ENCODE measurements at regions not wholly inside any gene's neighbourhood (a gene's known extent, or its start where the extent isn't known, plus 50 kb on each side); places are given as distances from the start of the nearest gene placed in this dataset.
"Not testable (repeated sequence)": the region's sequence is repeated elsewhere in the genome, so short reads cannot be mapped to it uniquely, and the experiment has no call there.

DNA sequence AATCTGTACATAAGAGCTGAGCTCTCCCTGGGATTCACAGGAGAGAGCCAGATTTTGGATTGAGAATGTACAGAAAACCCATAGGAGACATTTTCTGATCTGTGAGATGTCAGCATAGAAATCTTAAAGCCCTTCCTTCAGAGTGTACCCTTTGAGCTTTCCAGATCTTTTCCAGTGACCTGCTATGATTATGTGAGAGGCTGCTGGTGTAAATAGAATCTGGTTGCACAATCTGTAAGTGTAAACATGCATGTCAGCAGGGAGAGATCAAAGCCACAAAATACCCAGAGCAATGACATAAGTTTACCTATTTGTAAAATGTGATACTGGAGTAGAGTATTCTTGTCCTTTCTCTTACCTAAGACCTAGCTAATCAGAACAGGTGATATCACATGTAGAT, 471.9 kb downstream of the FOXD4L5 start:
- DNase-seq, result not testable (repeated sequence)

DNA sequence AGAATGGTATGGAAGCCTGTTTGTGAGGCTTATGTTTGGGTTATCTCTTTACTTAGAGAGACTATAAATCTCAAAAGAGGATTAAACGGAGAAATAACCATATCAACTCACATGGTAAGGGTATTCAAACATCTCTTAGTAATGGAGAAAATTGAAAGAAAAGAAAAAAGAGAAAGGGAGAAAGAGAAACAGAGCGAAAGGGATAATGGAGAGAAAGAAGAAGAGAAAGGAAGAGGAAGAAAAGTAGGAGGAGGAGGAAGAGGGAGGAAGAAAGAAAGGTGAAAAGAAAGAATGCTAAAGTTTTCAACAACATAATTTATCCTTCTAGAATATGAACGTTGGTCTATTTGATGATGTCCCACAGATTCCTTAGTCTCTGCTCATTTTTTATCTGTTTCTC, 506.3 kb downstream of the FOXD4L5 start:
- DNase-seq, result not testable (repeated sequence)

DNA sequence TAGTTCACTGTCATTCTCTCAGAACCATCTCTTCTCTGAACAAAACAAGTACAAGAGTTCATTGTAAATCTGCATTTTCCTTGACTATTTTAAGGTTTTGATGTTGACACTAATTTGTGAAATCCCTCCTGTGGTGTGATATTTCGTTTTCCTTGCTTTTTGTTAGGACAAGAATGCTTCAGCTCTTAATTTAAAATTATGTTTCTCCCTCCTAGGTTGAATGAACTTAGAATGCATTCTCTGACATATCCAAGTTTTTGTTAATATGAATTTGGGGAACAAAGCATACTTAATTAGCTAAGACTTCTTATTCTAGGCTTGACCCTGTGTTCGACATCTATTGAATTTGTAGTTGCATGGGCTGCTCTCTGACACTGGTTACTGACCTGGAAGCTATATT, 508.7 kb downstream of the FOXD4L5 start:
- not testable (repeated sequence) for DNase-seq

DNA sequence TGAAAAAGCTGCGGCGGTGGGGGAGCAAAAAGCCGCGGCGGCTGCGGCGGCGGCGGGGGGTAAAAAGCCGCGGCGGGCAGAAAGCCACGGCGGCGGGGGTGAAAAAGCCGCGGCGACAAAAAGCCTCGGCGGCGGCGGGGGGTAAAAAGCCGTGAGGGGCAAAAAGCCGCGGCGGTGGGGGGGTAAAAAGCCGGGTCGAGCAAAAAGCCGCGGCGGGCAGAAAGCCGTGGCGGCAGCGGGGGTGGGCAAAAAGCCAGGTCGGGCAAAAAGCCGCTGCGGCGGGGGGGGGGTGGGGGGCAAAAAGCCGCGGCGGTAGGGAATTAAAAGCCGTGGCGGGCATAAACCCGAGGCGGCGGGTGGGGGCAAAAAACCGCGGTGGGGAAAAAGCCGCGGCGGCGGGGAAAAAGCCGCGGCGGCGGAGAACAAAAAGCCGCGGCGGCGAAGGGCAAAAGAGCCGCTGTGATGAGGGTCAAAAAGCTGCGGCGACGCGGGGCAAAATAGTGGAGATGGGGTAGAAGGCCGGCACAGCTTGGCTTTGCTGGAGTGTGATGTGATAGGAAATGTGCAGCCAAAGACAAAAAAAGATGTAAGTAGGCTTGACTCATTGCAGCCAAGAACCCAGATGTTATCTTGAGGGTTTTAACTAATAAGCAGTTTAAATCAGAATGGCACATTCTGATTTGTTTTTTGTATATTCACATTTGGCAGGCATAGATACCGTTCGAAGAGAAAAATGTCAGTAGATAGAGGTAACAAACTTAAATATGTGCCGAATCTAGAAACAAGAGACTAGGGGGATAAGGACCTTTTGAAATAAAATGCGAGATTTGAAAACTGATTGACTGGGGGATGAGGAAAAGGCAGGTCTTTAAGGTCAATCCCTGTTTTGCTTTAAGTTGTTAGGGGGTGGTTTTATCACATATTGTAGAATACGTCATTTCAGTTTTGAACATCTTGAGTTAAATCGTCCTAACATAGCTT, 509.9 kb downstream of the FOXD4L5 start:
- peak; percentile 19 for DNase-seq

DNA sequence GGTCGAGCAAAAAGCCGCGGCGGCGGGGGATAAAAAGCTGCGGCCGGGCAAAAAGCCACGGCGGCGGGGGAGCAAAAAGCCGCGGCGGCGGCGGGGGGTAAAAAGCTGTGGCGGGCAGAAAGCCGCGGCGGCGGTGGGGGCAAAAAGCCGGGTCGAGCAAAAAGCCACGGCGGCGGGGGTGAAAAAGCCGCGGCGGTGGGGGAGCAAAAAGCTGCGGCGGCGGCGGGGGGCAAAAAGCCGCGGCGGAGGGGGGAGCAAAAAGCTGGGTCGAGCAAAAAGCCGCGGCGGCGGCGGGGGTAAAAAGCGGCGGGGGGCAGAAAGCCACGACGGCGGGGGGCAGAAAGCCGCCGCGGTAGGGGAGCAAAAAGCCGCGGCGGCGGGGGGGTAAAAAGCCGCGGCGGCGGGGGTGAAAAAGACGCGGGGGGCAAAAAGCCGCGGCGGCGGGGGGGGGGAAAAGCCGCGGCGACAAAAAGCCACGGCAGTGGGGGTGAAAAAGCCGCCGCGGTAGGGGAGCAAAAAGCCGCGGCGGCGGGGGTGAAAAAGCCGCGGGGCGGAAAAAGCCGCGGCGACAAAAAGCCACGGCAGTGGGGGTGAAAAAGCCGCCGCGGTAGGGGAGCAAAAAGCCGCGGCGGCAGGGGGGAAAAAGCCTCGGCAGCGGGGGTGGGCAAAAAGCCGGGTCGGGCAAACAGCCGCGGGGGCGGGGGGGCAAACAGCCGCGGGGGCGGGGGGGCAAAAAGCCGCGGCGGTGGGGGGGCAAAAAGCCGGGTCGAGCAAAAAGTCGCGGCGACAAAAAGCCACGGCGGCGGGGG, 510.8 kb downstream of the FOXD4L5 start:
- DNase-seq, result peak; percentile 37

DNA sequence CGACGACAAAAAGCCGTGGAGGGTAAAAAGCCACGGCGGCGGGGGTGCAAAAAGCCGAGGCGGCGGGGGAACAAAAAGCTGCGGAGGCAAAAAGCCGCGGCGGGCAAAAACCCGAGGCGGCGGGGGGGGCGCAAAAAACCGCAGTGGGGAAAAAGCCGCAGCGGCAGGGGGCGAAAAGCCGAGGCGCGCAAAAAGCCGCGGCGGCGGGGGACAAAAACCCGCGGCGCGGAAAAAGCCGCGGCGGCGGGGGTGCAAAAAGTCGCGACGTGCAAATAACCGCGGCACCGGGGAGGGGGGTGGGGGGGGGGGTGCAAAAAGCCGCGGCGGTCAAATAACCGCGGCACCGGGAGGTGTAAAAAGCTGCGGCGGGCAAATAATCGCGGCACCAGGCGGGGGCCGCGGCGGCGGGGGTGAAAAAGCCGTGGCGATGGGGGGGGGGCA, 511.5 kb downstream of the FOXD4L5 start:
- peak; percentile 28 for DNase-seq

DNA sequence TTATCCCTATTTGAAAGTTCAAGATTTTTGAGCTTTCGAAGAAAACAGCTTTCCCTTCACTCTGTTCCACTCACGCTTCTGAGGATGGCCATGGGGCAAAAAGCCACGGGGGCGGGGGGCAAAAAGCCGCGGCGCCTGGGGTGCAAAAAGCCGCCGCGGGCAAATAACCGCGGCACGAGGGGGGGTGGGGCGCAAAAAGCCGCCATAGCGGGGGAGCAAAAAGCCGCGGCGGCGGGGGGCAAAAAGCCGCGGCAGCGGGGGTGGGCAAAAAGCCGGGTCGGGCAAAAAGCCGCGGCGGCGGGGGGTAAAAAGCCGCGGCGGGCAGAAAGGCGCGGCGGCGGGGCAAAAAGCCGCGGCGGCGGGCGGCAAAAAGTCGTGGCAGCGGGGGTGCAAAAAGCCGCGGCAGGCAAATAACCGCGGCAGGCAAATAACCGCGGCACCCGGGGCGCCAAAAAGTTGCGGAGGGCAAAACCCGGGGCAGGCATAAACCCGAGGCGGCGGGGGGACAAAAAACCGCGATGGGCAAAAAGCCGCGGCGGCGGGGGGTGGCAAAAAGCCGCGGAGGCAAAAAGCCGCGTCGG, 512.2 kb downstream of the FOXD4L5 start:
- DNase-seq, result peak; percentile 14

DNA sequence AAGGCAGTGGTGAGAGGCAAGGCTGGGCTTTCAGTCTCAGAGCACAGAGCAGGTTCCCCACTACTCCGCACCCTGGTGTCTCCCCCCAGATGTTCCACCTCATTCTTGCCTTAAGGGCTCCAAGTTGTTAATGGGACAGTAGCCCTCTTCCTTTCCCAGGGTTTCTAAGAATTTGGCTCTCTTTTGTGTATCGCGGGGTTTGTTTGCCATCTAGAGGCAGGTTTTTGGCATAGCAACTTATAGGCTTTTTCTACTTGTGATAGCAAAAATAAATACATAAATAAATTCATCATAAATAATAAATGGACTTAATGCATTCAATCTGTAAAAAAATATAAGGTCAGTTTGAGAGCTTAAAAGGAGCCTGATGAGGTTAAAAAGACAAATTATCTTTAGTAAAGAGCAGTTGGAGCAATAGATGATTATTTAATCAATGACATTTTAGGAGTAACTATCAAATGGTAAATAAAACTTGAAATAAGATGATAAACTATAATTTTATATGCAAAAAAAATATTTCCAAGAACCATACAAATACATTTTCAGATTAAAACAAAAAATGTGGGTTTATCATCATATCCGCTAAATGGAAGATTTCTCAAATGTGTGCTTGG, 512.8 kb downstream of the FOXD4L5 start:
- not testable (repeated sequence) for DNase-seq

All from activated T-cell treated with anti-CD3 and anti-CD28 coated beads, Interleukin-2, amount 50 U/mL, for 1 hour (primary cell).